T follicular helper cell (primary cell): ENCODE measurements at regions not wholly inside any gene's neighbourhood (a gene's known extent, or its start where the extent isn't known, plus 50 kb on each side); places are given as distances from the start of the nearest gene placed in this dataset.
"Not testable (repeated sequence)": the region's sequence is repeated elsewhere in the genome, so short reads cannot be mapped to it uniquely, and the experiment has no call there.

Experiments
- DNase-seq: peaks from one replicate; pipeline ENCODE4 v3.0.0-alpha.2; 2020; ENCODE audit warnings: low read depth

GRCh38 chr13:71303144-71303543 lies 563.9 kb downstream of the DACH1 start:
- DNase-seq: no peak

DNA sequence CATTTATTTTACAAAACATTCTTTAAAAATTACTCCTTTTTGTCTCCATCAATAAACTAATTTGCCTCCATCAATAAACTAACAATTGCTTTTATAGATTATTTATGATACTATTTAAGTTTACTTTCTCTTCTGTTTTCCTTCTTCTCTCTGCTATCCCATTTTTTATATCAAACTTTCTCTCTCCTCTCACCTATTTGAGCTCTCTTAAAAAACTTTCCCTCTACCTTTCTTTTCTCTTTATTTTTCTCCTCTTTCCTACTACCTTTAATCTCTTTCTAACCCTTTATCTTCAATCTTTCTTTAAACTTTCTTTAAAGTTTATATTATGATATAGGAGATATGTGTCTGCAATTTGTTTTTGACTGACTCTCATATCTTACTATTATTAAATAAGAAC lies 566.4 kb downstream of the DACH1 start:
- no peak for DNase-seq

GRCh38 chr13:71291842-71292146 lies 575.2 kb downstream of the DACH1 start:
- DNase-seq: no peak

DNA sequence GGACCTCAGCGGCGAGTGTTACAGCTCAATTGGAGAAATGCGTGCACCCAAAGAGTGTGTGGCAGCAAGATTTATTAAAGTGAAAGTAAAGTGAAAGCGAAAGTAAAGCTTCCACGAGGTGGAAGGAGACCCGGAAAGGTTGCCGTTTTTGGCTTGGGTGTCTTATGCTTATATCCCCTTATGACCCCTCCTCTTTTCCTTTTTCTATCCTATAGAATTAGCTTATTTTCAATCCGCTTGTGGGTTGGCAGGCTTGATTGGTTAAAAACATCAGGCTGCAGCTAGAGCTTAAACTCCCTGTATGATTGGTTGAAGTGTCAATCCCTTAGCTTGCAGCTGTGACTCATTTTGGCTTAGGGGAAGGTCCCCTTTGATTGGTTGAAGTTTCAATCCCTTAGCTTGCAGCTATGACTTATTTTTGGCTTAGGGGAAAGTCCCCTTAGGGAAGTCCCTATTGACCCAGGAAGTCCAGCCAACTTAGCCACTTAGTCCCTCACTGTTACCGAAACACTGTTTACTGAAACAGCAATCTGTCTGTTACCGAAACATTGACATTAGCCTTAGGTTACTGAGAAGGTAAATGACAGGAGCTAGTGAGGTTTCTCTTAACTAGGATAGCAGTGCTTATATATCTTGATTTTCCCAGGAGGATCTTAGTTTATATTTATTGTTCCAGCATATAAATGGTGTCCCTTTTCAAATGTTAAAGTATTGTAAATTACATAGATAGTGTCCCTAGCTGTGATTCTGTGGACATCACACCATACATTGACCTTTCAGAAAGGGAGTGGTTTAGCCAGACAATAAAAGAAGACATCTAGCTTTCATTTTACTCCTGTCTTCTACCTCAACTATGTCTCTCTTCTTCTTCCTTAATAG lies 575.8 kb downstream of the DACH1 start:
- peak; percentile 16 for DNase-seq

DNA sequence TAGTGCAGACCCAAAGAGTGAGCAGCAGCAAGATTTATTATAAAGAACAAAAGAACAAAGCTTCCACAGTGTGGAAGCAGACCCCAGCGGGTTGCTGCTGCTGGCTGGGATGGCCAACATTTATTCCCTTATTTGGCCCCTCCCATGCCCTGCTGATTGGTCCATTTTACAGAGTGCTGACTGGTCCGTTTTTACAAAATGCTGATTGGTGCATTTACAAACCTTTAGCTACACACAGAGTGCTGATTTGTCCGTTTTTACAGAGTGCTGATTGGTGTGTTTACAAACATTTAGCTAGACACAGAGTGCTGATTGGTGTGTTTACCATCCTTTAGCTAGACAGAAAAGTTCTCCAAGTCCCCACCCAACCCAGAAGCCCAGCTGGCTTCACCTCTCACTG lies 577.0 kb downstream of the DACH1 start:
- DNase-seq: not testable (repeated sequence)

DNA sequence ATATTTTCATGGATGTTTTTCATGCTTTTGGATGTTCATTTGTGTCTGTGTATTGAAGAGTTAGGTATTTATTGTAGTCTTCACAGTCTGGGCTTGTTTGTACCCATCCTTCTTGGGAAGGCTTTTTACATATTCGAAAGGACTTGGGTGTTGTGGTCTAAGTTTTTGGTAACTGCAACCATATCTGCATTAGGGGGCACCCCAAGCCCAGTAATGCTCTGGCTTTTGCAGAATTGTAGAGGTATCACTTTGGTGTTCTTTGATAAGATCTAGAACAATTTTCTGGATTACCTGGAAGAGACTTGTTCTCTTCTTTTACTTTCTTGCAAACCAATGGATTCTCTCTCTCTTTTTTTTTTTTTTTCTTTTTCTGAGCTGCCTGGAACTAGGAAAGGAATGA lies 581.3 kb downstream of the DACH1 start:
- no peak for DNase-seq

GRCh38 chr13:71278512-71278911 lies 588.5 kb downstream of the DACH1 start:
- no peak for DNase-seq

DNA sequence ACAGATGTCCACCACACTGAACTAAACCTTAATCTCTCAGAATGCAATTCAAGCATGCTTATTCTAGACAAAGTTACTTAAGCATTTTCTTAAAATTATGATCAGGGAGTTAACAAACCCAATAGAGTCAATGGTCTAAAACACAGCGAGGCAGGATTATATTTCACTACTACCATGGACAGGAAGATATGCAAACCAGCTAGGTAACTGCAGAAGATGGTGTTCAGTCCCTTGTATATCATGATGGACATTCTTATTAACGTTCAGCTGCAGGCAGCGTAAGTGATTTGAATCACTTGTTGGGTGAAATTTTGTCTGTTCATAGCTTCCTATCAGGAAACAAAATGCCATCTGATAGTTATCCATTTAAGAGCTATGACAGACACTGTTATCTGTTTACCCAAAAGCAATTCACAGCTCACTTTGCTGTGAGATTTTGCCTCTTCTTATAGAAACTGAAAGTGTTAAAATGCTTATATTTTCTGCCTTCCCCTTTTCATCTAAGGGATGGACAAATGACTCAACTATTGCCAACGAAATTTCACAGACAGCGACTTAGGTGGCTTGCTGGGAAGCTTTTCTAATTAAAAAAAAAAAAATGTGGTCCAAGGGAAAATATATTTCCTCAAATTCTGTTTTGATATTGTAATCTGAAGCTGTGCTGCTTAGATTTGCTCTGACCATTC lies 591.9 kb downstream of the DACH1 start:
- DNase-seq: no peak

- DNase-seq: no peak
Measured at GRCh38 chr13:71261256-71261655, 605.7 kb downstream of the DACH1 start.

- DNase-seq: no peak
Measured at GRCh38 chr13:71260246-71260645, 606.8 kb downstream of the DACH1 start.

- no peak for DNase-seq
Measured at GRCh38 chr13:71255633-71256032, 611.4 kb downstream of the DACH1 start.

DNA sequence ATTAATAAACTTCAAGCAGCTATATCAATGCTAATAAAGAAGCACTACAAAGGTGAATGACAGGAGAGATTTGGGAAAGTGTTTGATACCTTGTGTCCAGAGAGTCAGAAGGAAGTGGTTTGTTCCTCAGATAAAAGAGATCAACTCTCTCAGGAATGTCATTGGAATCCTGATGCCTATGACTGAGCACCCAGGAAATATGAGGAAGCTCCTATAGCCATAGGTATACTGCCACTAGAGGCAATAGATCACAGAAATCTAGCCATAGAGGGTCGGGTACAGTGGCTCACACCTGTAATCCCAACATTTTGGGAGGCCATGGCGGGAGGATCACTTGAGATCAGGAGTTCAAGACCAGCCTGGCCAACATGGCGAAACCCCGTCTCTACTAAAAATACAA lies 612.6 kb downstream of the DACH1 start:
- no peak for DNase-seq

GRCh38 chr13:71252184-71252704 lies 614.8 kb downstream of the DACH1 start:
- no peak for DNase-seq

DNA sequence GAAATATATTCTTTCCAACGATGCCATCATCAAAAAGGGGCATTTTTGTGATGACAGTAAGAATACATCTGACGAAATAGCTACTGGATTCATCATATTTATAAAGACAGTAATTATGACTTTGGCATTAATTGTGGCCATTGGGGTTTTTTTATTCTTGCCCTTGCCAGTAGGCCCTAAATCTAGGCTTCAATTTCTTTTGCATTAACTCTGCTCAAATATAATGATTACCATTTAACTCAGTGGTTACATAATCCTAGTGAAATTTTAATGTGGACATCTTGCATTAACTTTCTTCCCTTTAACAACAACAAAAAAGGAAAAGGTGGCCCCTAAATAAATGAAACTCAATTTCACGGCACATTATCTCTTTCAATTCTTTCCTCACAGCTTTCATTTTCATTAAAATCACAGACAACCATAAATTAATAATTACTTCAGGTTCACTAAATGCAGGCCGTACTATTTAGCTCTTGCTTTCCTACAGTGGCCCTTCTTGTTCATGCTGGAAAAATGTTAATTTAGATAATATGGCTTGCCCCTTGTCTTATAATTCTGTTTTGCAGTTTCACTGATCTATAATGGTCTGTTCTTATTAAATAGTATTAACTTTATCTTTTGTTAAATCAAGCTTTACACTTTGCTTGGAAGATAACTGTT lies 615.6 kb downstream of the DACH1 start:
- DNase-seq: no peak

GRCh38 chr13:71249011-71249410 lies 618.0 kb downstream of the DACH1 start:
- DNase-seq: no peak

DNA sequence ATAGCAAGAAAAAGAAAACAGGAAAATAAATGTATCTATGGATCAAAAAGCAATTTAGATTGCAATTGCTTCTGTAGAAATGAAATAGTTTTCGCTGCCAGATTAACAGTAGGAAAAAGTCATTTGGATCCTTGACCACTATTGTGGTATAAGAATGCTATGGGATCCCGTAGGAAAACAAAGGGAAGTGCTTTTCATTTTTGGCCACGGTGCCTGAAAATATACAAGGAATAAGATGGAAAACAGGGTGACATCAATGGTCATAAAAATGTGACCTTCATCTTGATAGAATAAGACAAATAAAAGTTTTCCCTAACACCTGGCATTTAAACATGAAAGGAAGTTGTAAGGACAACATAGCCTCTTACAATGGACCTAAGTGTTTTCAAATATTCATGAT lies 622.8 kb downstream of the DACH1 start:
- no peak for DNase-seq

DNA sequence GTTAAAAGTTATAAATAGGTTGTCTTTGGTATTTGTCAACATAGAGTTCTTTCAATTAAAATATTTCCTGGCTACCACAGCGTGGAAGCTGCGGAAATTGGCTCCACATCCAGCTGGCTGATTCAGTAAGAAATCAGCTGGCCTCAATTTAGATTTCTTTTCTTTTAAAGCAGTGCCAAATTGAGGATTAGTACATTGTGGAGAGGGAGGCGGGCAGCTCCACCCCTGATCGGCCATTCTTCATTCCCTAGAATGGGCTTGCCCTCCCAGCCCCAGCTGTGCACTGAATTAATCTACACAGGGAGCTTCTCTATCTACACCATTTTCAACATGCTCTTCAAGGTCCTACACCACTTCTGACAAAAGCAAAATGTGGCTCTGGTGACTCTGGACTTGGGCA lies 624.8 kb downstream of the DACH1 start:
- DNase-seq: no peak

DNA sequence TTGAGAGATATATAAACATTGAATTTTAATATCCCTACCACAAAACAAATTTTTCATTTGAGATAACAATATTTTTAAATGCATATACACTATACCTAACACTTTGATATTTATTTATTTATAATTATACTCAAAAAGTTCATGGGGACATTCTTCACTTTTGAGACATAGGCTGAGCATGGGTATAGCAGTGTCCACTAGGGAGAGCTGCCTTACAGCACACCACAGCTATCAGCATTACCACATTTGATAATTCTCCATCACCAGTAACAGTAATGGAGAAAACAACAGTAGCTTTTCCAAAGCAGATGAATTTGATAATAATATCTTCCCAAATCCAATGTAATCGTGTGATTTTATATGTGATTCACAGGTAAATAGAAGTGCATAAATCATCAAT lies 626.1 kb downstream of the DACH1 start:
- DNase-seq: no peak

DNA sequence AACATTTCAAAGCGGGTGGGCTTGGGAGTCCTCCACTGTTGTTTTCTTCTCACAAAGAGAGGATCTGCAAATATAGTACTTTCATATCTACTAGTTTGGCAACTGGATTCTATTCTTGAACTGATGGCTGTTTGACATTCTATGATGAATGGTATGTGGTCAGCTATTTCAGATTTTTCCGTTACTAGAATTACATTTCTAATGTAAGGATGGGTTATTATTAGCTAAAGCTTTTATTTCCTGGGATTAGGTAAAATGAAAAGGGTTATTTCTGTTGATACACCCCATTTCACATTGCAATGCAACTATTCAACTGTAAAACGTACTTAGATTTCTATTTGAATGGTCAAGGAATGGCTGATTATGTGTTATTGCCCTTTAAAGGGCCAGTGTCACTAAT lies 629.7 kb downstream of the DACH1 start:
- no peak for DNase-seq

DNA sequence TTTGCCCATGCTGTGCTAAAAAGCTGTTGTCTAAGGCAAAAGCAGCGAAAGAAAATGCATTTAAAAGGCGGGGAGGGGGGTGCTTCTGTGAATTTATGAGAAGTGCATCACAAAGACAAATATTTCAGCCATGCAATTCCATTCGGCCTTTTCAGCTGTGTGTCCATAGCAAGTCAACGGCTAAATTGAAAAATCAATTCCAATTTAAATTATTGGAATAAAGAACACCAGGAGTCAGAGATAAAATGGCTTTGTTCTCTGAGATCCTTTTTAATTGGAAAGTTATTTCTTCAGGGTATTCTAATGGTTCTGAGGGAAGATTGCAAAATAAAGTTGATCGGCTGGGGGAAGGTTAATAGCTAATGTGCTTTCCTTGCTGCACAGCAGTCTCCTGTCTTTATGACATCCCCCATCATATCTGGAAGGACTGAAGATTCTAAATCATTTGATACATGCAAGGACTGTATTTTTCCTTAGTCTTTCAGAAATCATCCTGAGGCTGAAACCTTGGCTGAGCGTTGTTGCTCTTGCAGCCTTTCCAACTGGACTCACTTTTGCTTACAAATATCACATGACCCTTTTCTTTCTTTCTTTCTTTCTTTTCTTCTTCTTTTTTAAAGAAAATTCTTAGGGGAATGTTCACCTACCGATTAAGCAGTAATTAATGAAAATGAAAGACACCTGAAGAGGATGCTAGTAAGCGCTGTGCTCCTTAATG lies 647.1 kb downstream of the DACH1 start:
- DNase-seq: no peak

- no peak for DNase-seq
Measured at GRCh38 chr13:71218960-71219359, 648.0 kb downstream of the DACH1 start.

DNA sequence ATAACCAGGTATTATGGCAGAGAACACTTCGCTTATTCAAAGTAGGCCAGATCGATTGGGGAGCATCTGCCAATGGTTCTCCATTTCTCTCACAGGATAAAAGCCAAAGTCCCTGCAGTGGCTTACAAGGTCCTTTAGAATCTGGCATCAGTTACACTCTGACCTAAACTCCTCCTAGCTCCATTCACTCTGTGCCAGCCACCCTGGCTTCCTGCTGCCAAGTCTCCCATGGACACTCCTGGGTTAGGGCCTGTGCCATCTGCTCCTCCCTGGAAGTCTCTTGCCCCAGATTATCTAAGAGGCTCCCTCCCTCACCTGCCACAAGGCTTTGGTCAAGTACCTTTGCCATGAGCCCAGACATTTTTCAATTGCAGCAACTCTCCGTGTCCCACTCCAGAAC lies 649.2 kb downstream of the DACH1 start:
- DNase-seq: no peak
